SK-N-SH (cell line): ENCODE measurements at regions not wholly inside any gene's neighbourhood (a gene's known extent, or its start where the extent isn't known, plus 50 kb on each side); places are given as distances from the start of the nearest gene placed in this dataset.

Experiments
- CTCF ChIA-PET: fragments of 300-600, 350-600 bp; formaldehyde crosslinking; extraction: SDS; loops from one replicate; lab custom pipeline; 2021; lab: Yijun Ruan, JAX
- POLR2A ChIA-PET: fragments of 350-600 bp; sonication (Branson Sonifier 250); formaldehyde crosslinking; extraction: SDS; loops from one replicate; lab custom pipeline; 2020; ENCODE audit warnings: antibody characterized with exemption, inconsistent platforms; lab: Yijun Ruan, JAX
- DNase-seq: peaks from one replicate; pipeline ENCODE4 v3.0.0; 2012
- H2AFZ ChIP-seq: fragments of 200-600 bp; sonication (generic); 2 replicates; pipeline ENCODE4 v1.8.1; 2016; ENCODE audit warnings: antibody characterized with exemption, mild to moderate bottlenecking, low read depth
- H3F3A ChIP-seq: fragments of 200-600 bp; sonication (generic); replicated peaks from 2 replicates; pipeline ENCODE3; 2016; ENCODE audit warnings: antibody characterized with exemption, mild to moderate bottlenecking; ENCODE audit not compliant: insufficient read depth
- H3K27ac ChIP-seq, 2 experiments: fragments of 200-500 bp in 1 of 2; fragments of 200-600 bp in 1 of 2; sonication (Bioruptor generic) in 1 of 2; sonication (generic), shearing (Covaris generic) in 1 of 2; 2 replicates each; pipeline versions ENCODE4 v1.5.1 to v1.6.1; 2014 to 2016; ENCODE audit warnings: low read depth in 2 of 2, inconsistent platforms in 1 of 2, low read length in 1 of 2, mild to moderate bottlenecking in 1 of 2, mixed read lengths in 1 of 2
- H3K27me3 ChIP-seq: fragments of 200-600 bp; sonication (generic), shearing (Covaris generic); 2 replicates; pipeline ENCODE4 v1.6.1; 2016; ENCODE audit warnings: mixed run types; ENCODE audit not compliant: insufficient read depth
- H3K36me3 ChIP-seq, 2 experiments: fragments of 200-500 bp in 1 of 2; fragments of 200-600 bp in 1 of 2; sonication (Bioruptor generic) in 1 of 2; sonication (generic) in 1 of 2; replicated peaks in 1 of 2; 2 replicates each; pipeline versions ENCODE3 to v1.5.1; 2014 to 2016; ENCODE audit warnings: low read length in 1 of 2, mild to moderate bottlenecking in 1 of 2; ENCODE audit not compliant: insufficient read depth in 2 of 2, control insufficient read depth in 1 of 2
- H3K4me1 ChIP-seq, 2 experiments: fragments of 200-500 bp in 1 of 2; fragments of 200-600 bp in 1 of 2; sonication (Bioruptor generic) in 1 of 2; sonication (generic), shearing (Covaris generic) in 1 of 2; 2 replicates each; pipeline versions ENCODE4 v1.5.1 to v1.6.1; 2014 to 2016; ENCODE audit warnings: low read depth in 1 of 2, low read length in 1 of 2, mixed run types in 1 of 2; ENCODE audit not compliant: insufficient read depth in 2 of 2, control insufficient read depth in 1 of 2
- H3K4me2 ChIP-seq: fragments of 200-600 bp; sonication (generic), shearing (Covaris generic); 2 replicates; pipeline ENCODE4 v1.6.1; 2017; ENCODE audit warnings: mixed run types
- H3K4me3 ChIP-seq, 2 experiments: fragments of 200-500 bp in 1 of 2; fragments of 200-600 bp in 1 of 2; sonication (Bioruptor generic) in 1 of 2; sonication (generic), shearing (Covaris generic) in 1 of 2; 2 replicates each; pipeline versions ENCODE4 v1.5.1 to v1.8.1; 2014 to 2016; ENCODE audit warnings: low read depth in 2 of 2, inconsistent platforms in 1 of 2, low read length in 1 of 2, mild to moderate bottlenecking in 1 of 2, mixed read lengths in 1 of 2, moderate library complexity in 1 of 2
- H3K79me2 ChIP-seq: fragments of 200-600 bp; sonication (generic); 2 replicates; pipeline ENCODE4 v1.8.1; 2017; ENCODE audit warnings: mild to moderate bottlenecking; ENCODE audit not compliant: insufficient read depth
- H3K9ac ChIP-seq: fragments of 200-600 bp; sonication (generic); 2 replicates; pipeline ENCODE4 v1.6.1; 2017; ENCODE audit warnings: mixed run types
- H3K9me2 ChIP-seq: fragments of 200-600 bp; sonication (generic); 2 replicates; pipeline ENCODE4 v1.6.1; 2017; ENCODE audit warnings: mixed run types
- H3K9me3 ChIP-seq: fragments of 200-600 bp; sonication (generic); 2 replicates; pipeline ENCODE4 v1.6.1; 2017; ENCODE audit warnings: mixed run types, mild to moderate bottlenecking, moderate library complexity
- H4K20me1 ChIP-seq: fragments of 200-600 bp; sonication (generic); 2 replicates; pipeline ENCODE4 v1.6.1; 2017; ENCODE audit warnings: mild to moderate bottlenecking, mixed run types; ENCODE audit not compliant: insufficient read depth
- CHD2 ChIP-seq: fragments of 150-350 bp; IDR thresholded peaks from 2 replicates; pipeline ENCODE4 v1.6.1; 2018; ENCODE audit warnings: low read length; ENCODE audit not compliant: partially characterized antibody
- CTCF ChIP-seq: fragments of 200-600 bp; sonication (generic); IDR thresholded peaks from 2 replicates; pipeline ENCODE4 v1.6.1; 2017; ENCODE audit warnings: antibody characterized with exemption, mild to moderate bottlenecking, moderate library complexity
- EP300 ChIP-seq, 2 experiments: IDR thresholded peaks; 2 replicates each; pipeline versions ENCODE4 v1.4.0 to v1.6.1; 2012; ENCODE audit warnings: borderline replicate concordance in 1 of 2, low read depth in 1 of 2, low read length in 1 of 2
- EZH2phosphoT487 ChIP-seq: fragments of 200-600 bp; sonication (generic); IDR thresholded peaks from 2 replicates; pipeline ENCODE4 v1.6.1; 2017; ENCODE audit warnings: low read depth, mixed run types, mild to moderate bottlenecking, antibody characterized with exemption, moderate library complexity, borderline replicate concordance
- FOSL2 ChIP-seq: IDR thresholded peaks from 2 replicates; pipeline ENCODE4 v1.4.0; 2012; ENCODE audit warnings: low read depth, mild to moderate bottlenecking, moderate library complexity, borderline replicate concordance
- FOXJ3 ChIP-seq: sonication (generic); formaldehyde crosslinking; IDR thresholded peaks from 2 replicates; pipeline ENCODE4 v1.5.1; 2020; ENCODE audit warnings: mild to moderate bottlenecking, missing genetic modification reagents
- FOXM1 ChIP-seq: IDR thresholded peaks from 2 replicates; pipeline ENCODE4 v1.4.0; 2012; ENCODE audit warnings: low read depth, mild to moderate bottlenecking
- GABPA ChIP-seq: IDR thresholded peaks from 2 replicates; pipeline ENCODE4 v1.4.0; 2012; ENCODE audit warnings: low read depth, mild to moderate bottlenecking
- GATA2 ChIP-seq: sonication (generic); formaldehyde crosslinking; IDR thresholded peaks from 2 replicates; pipeline ENCODE4 v1.5.0; 2020; ENCODE audit warnings: mild to moderate bottlenecking, missing genetic modification reagents
- JUND ChIP-seq: IDR thresholded peaks from 2 replicates; pipeline ENCODE4 v1.4.0; 2012
- MAX ChIP-seq: IDR thresholded peaks from 2 replicates; pipeline ENCODE4 v1.4.0; 2012; ENCODE audit warnings: low read depth
- MEF2A ChIP-seq: IDR thresholded peaks from 2 replicates; pipeline ENCODE4 v1.4.0; 2012; ENCODE audit warnings: low read depth, borderline replicate concordance
- NFIC ChIP-seq: IDR thresholded peaks from 2 replicates; pipeline ENCODE4 v1.4.0; 2012; ENCODE audit warnings: borderline replicate concordance
- NRF1 ChIP-seq: IDR thresholded peaks from 2 replicates; pipeline ENCODE4 v1.6.1; 2012; ENCODE audit warnings: low read depth, mild to moderate bottlenecking, low read length
- POLR2AphosphoS5 ChIP-seq: IDR thresholded peaks from 2 replicates; pipeline ENCODE4 v1.6.1; 2012; ENCODE audit warnings: low read depth, low read length
- RAD21 ChIP-seq: IDR thresholded peaks from 2 replicates; pipeline ENCODE4 v1.6.1; 2012; ENCODE audit warnings: mild to moderate bottlenecking, low read length
- RCOR1 ChIP-seq: fragments of 150-350 bp; IDR thresholded peaks from 2 replicates; pipeline ENCODE4 v1.6.1; 2017; ENCODE audit warnings: antibody characterized with exemption, low read length
- REST ChIP-seq: IDR thresholded peaks from 2 replicates; pipeline ENCODE4 v1.6.1; 2012; ENCODE audit warnings: mild to moderate bottlenecking, low read depth, low read length, moderate library complexity
- SIN3A ChIP-seq: IDR thresholded peaks from 2 replicates; pipeline ENCODE4 v1.6.1; 2012; ENCODE audit warnings: low read depth, mild to moderate bottlenecking, low read length, moderate library complexity, borderline replicate concordance
- TEAD4 ChIP-seq: IDR thresholded peaks from 2 replicates; pipeline ENCODE4 v1.4.0; 2012; ENCODE audit warnings: mild to moderate bottlenecking, borderline replicate concordance; ENCODE audit not compliant: insufficient read depth
- USF2 ChIP-seq: fragments of 150-350 bp; IDR thresholded peaks from 2 replicates; pipeline ENCODE4 v1.6.1; 2017; ENCODE audit warnings: antibody characterized with exemption, low read length, low read depth, borderline replicate concordance
- WGBS: methylation state at CpG from one replicate; pipeline ENCODE4 v1.1.6; 2017; ENCODE audit warnings: low lambda C conversion rate; 5-methylcytosine and 5-hydroxymethylcytosine counted together

GRCh38 chr2:47301731-47302130 is 67.4 kb upstream of the EPCAM start:
- Histone ChIP-seq H3K79me2 (no peaks in the 10 kb centered on the region), H3K36me3 (no peaks in the 10 kb centered on the region), H3F3A (no peaks in the 10 kb centered on the region), H3K4me3 (no peak overlapping the region), H3K4me1 (peaks cover 5% of the 10 kb centered on the region in 2 experiments; a peak in 3 of 4 replicates), H4K20me1 (no peaks in the 10 kb centered on the region), H3K9me3 (no peaks in the 10 kb centered on the region), H3K4me2 (no peak overlapping the region), H3K27me3 (no peaks in the 10 kb centered on the region), H2AFZ (no peak overlapping the region), H3K9ac (no peak overlapping the region), H3K27ac (no peak overlapping the region), H3K9me2 (no peaks in the 10 kb centered on the region)
- no peak for TF ChIP-seq GATA2
- TF ChIP-seq FOXJ3 (CRISPR knock-in tag) = no peak
- TF ChIP-seq RCOR1 = no peak
- TF ChIP-seq EZH2phosphoT487 = no peak
- no peak for TF ChIP-seq NRF1
- TF ChIP-seq USF2 = no peak
- no peak for TF ChIP-seq JUND
- no peak for TF ChIP-seq CTCF
- no peak for TF ChIP-seq POLR2AphosphoS5
- no peak for TF ChIP-seq GABPA
- 88% methylated on average over 4 of the region's 4 CpGs for WGBS
- ChIA-PET POLR2A (no interaction called here), CTCF (interaction anchor here (0.6 to 3.5 kb wide), 6 partner anchors 8 to 29 kb away, joined by 3 to 16 read pairs (median 9); no protein-coding TSS in a partner anchor)
- DNase-seq = no peak

- peaks cover 2 to 5% of the 10 kb centered on the region in 2 experiments; a peak in 3 of 4 replicates for H3K4me1 ChIP-seq
- 86% methylated on average over 3 of the region's 3 CpGs for WGBS
- no peaks in the 10 kb centered on the region for H4K20me1 ChIP-seq
- TF ChIP-seq POLR2AphosphoS5 = no peak
- TF ChIP-seq CHD2 = no peak
- no peak for TF ChIP-seq TEAD4
- TF ChIP-seq NFIC = no peak
- TF ChIP-seq SIN3A = no peak
- no peak for TF ChIP-seq MEF2A
- no peak for TF ChIP-seq FOSL2
- TF ChIP-seq GABPA = no peak
- no peak for TF ChIP-seq EP300 (IDR thresholded peaks at IDR 0.05; ENCODE audit: borderline replicate concordance in 1 of 2, low read depth in 1 of 2, low read length in 1 of 2)
- no peak for TF ChIP-seq CTCF
- TF ChIP-seq MAX = no peak
- TF ChIP-seq FOXM1 = no peak
- no peak for TF ChIP-seq REST
- TF ChIP-seq RCOR1 = no peak
- TF ChIP-seq RAD21 = no peak
Measured at GRCh38 chr2:47301277-47301618, 67.9 kb upstream of the EPCAM start.

More at GRCh38 chr2:47301277-47301618, 67.9 kb upstream of the EPCAM start:
- Histone ChIP-seq H3K9me2 (no peaks in the 10 kb centered on the region), H3F3A (no peaks in the 10 kb centered on the region), H3K27ac (no peak overlapping the region), H2AFZ (no peak overlapping the region), H3K4me3 (no peak overlapping the region), H3K36me3 (no peaks in the 10 kb centered on the region), H3K9ac (no peak overlapping the region), H3K79me2 (no peaks in the 10 kb centered on the region), H3K9me3 (no peaks in the 10 kb centered on the region), H3K27me3 (no peaks in the 10 kb centered on the region), H3K4me2 (no peak overlapping the region)
- ChIA-PET CTCF (interaction anchor here (0.6 to 3.5 kb wide), 6 partner anchors 9 to 286 kb away, joined by 3 to 16 read pairs (median 9); no protein-coding TSS in a partner anchor), POLR2A (no interaction called here)
- no peak for DNase-seq
